Gastrocnemius medialis (tissue), 4 donors: ENCODE measurements at regions not wholly inside any gene's neighbourhood (a gene's known extent, or its start where the extent isn't known, plus 50 kb on each side); places are given as distances from the start of the nearest gene placed in this dataset.

Source experiments
- ATAC-seq, 2 donors: fragments of 150-250 bp; one replicate each; pipeline ENCODE4 v1.9.1; 2016
- DNase-seq, 2 donors: peaks; one replicate each; pipeline ENCODE4 v3.0.0-alpha.2; 2019
- H3K27ac ChIP-seq, 4 donors: fragments of 200-600 bp; sonication (generic); 1 replicate in 1 of 4; 2 replicates in 3 of 4; pipeline ENCODE4 v1.5.1; 2016 to 2018; ENCODE audit warnings: mild to moderate bottlenecking in 2 of 4, moderate library complexity in 1 of 4
- H3K27me3 ChIP-seq, 3 donors: fragments of 200-600 bp; sonication (generic) in 2 of 3; 1 replicate in 1 of 3; 2 replicates in 2 of 3; pipeline versions ENCODE4 v1.5.1 to v1.6.0; 2016 to 2019; ENCODE audit warnings: mild to moderate bottlenecking in 1 of 3, moderate library complexity in 1 of 3
- H3K36me3 ChIP-seq, 2 donors: fragments of 200-600 bp; sonication (generic) in 1 of 2; one replicate each; pipeline ENCODE4 v1.5.1; 2017 to 2018
- H3K4me1 ChIP-seq, 2 donors: fragments of 200-600 bp; sonication (generic) in 1 of 2; one replicate each; pipeline ENCODE4 v1.5.1; 2016 to 2017; ENCODE audit warnings: mild to moderate bottlenecking in 2 of 2
- H3K4me3 ChIP-seq, 4 donors: fragments of 200-600 bp; sonication (generic) in 3 of 4; 1 replicate in 1 of 4; 2 replicates in 3 of 4; pipeline ENCODE4 v1.5.1; 2016 to 2019; ENCODE audit warnings: mild to moderate bottlenecking in 2 of 4
- H3K9me3 ChIP-seq, 3 donors: fragments of 200-600 bp; sonication (generic) in 2 of 3; 1 replicate in 1 of 3; 2 replicates in 2 of 3; pipeline ENCODE4 v1.5.1; 2016 to 2019
- CTCF ChIP-seq, 5 experiments: fragments of 450-650 bp in 3 of 5; fragments of 200-600 bp in 2 of 5; sonication (generic) in 2 of 5; IDR thresholded peaks in 4 of 5; conservative IDR thresholded peaks in 1 of 5; 1 replicate in 4 of 5; 2 replicates in 1 of 5; pipeline ENCODE4 v1.5.1; 2016 to 2019; ENCODE audit warnings: antibody characterized with exemption in 5 of 5, mild to moderate bottlenecking in 3 of 5, moderate library complexity in 3 of 5
- POLR2A ChIP-seq, 2 donors: fragments of 450-650 bp; IDR thresholded peaks; one replicate each; pipeline ENCODE4 v1.6.1; 2017; ENCODE audit warnings: antibody characterized with exemption in 2 of 2, mild to moderate bottlenecking in 2 of 2, moderate library complexity in 2 of 2
- in situ Hi-C, 4 donors: fragments of 200-750 bp; cut with MboI; loops; one replicate each; pipeline versions ENCODE4 v1.15.0 to v1.8.0; 2017; ENCODE audit warnings: low sequenced_read_pairs in 4 of 4
- intact Hi-C: fragments of 100-400 bp; cut with DNase I; formaldehyde crosslinking; loops from one replicate; pipeline ENCODE4 v1.15.1; 2023; ENCODE audit warnings: low total_unique reads

GRCh38 chr10:2306081-2306480 lies 568.8 kb upstream of the ADARB2 start:
- H3K36me3 ChIP-seq = no peaks in the 10 kb centered on the region
- no peaks in the 10 kb centered on the region for H3K9me3 ChIP-seq
- ATAC-seq = no peak
- no peak overlapping the region for H3K27ac ChIP-seq
- in situ Hi-C loops (no loop called here), intact Hi-C loops (no loop called here)
- DNase-seq = no peak
- no peaks in the 10 kb centered on the region for H3K27me3 ChIP-seq
- H3K4me1 ChIP-seq = no peaks in the 10 kb centered on the region
- no peak for TF ChIP-seq CTCF (IDR thresholded peaks at IDR 0.05 in 4 of 5, conservative IDR thresholded peaks at IDR 0.05 in 1 of 5)
- TF ChIP-seq POLR2A (IDR thresholded peaks at IDR 0.05) = no peak
- no peak overlapping the region for H3K4me3 ChIP-seq

GRCh38 chr10:2303169-2303568 lies 565.8 kb upstream of the ADARB2 start:
- no peak for ATAC-seq
- in situ Hi-C loops = no loop called here
- H3K27me3 ChIP-seq = no peaks in the 10 kb centered on the region

GRCh38 chr10:2301227-2301626 lies 563.9 kb upstream of the ADARB2 start:
- intact Hi-C loops = no loop called here
- no peak overlapping the region for H3K27ac ChIP-seq
- H3K4me1 ChIP-seq = no peaks in the 10 kb centered on the region
- TF ChIP-seq POLR2A (IDR thresholded peaks at IDR 0.05) (no peak), CTCF (IDR thresholded peaks at IDR 0.05 in 4 of 5, conservative IDR thresholded peaks at IDR 0.05 in 1 of 5) (no peak)
- no peak overlapping the region for H3K4me3 ChIP-seq
- in situ Hi-C loops = no loop called here
- ATAC-seq = no peak
- no peak for DNase-seq
- H3K36me3 ChIP-seq = no peaks in the 10 kb centered on the region
- no peaks in the 10 kb centered on the region for H3K9me3 ChIP-seq
- H3K27me3 ChIP-seq = no peaks in the 10 kb centered on the region

More at GRCh38 chr10:2303169-2303568, 565.8 kb upstream of the ADARB2 start:
- H3K4me1 ChIP-seq = no peaks in the 10 kb centered on the region
- no peak overlapping the region for H3K4me3 ChIP-seq
- no peak for DNase-seq
- no peaks in the 10 kb centered on the region for H3K36me3 ChIP-seq
- no peak overlapping the region for H3K27ac ChIP-seq
- TF ChIP-seq CTCF (IDR thresholded peaks at IDR 0.05 in 4 of 5, conservative IDR thresholded peaks at IDR 0.05 in 1 of 5) (no peak), POLR2A (IDR thresholded peaks at IDR 0.05) (no peak)
- intact Hi-C loops = no loop called here
- no peaks in the 10 kb centered on the region for H3K9me3 ChIP-seq

DNA sequence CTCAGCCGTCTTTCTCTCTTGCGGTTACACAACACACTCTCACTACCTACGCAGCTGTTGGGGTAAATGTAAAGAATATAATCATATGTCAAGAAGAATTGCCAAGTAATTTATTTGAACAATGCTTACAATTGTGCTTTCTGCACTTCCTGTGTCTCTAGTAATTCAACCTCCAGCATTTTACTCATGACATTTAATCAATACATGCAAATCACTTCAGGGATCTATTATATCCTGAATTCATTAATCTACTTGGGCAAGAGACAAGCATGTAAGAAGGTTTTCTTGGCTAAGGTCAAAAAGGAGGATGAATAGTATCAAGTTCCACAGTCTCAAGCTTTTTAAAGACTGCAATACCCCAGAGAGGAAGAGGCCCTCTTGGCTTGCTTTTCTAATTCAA lies 562.9 kb upstream of the ADARB2 start:
- in situ Hi-C loops = no loop called here
- TF ChIP-seq CTCF (IDR thresholded peaks at IDR 0.05 in 4 of 5, conservative IDR thresholded peaks at IDR 0.05 in 1 of 5) (no peak), POLR2A (IDR thresholded peaks at IDR 0.05) (no peak)
- Histone ChIP-seq H3K9me3 (no peaks in the 10 kb centered on the region), H3K4me1 (no peaks in the 10 kb centered on the region), H3K27ac (no peak overlapping the region), H3K4me3 (no peak overlapping the region), H3K27me3 (no peaks in the 10 kb centered on the region), H3K36me3 (no peaks in the 10 kb centered on the region)
- DNase-seq = no peak
- intact Hi-C loops = no loop called here
- no peak for ATAC-seq

DNA sequence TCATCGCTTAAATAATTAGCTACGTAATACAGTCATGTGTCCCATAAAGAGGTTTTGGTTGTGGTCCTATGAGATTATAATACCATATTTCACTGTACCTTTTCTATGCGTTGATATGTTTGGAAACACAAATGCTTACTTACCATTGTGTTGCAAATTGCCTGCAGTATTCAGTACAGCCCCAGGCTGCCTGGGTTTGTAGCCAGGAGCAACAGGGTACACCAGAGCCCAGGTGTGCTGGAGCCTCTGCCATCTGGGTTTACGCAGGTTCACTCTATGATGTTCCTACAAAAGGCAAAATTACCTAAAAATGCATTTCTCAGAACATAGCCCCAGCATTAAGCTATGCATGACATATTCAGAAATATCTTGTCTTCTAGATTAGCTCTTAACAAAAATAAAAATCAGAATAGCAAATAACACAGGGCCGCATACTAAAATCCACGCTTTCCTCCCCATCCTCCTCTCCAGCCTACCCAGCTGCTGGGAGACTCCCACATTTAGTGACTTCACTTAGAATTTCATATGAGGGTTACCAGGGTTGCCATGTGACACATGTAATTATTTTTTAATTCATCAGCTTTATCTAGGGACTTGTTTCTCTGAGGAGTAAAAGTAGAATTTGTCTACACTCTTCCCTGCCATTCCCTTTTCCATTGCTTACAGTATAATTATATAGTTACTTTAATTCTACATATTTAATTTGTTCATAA lies 559.0 kb upstream of the ADARB2 start:
- in situ Hi-C loops = no loop called here
- no peak overlapping the region for H3K4me3 ChIP-seq
- no peak for DNase-seq

More for the DNA sequence above, 559.0 kb upstream of the ADARB2 start:
- Histone ChIP-seq H3K27me3 (no peaks in the 10 kb centered on the region), H3K36me3 (no peaks in the 10 kb centered on the region), H3K4me1 (no peaks in the 10 kb centered on the region), H3K27ac (no peak overlapping the region), H3K9me3 (no peaks in the 10 kb centered on the region)
- TF ChIP-seq CTCF (IDR thresholded peaks at IDR 0.05 in 4 of 5, conservative IDR thresholded peaks at IDR 0.05 in 1 of 5) (no peak), POLR2A (IDR thresholded peaks at IDR 0.05) (no peak)
- ATAC-seq = no peak
- intact Hi-C loops = no loop called here
